ENCODE measurements at regions not wholly inside any gene's neighbourhood (a gene's known extent, or its start where the extent isn't known, plus 50 kb on each side); places are given as distances from the start of the nearest gene placed in this dataset.

- no peak for TF ChIP-seq ZFX (IDR thresholded peaks at IDR 0.05)
- TF ChIP-seq, protein P1, sequence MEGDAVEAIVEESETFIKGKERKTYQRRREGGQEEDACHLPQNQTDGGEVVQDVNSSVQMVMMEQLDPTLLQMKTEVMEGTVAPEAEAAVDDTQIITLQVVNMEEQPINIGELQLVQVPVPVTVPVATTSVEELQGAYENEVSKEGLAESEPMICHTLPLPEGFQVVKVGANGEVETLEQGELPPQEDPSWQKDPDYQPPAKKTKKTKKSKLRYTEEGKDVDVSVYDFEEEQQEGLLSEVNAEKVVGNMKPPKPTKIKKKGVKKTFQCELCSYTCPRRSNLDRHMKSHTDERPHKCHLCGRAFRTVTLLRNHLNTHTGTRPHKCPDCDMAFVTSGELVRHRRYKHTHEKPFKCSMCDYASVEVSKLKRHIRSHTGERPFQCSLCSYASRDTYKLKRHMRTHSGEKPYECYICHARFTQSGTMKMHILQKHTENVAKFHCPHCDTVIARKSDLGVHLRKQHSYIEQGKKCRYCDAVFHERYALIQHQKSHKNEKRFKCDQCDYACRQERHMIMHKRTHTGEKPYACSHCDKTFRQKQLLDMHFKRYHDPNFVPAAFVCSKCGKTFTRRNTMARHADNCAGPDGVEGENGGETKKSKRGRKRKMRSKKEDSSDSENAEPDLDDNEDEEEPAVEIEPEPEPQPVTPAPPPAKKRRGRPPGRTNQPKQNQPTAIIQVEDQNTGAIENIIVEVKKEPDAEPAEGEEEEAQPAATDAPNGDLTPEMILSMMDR (conservative IDR thresholded peaks at IDR 0.05), result no peak
- no peak overlapping the region for H3K27ac ChIP-seq
These were observed 335.2 kb upstream of the MCTP2 start for GRCh38 chr15:93895976-93896770.

- no peak overlapping the region for H3K27ac ChIP-seq
- TF ChIP-seq, protein P1 (conservative IDR thresholded peaks at IDR 0.05), result no peak
- no peak for TF ChIP-seq ZFX (IDR thresholded peaks at IDR 0.05)
These were observed 336.8 kb upstream of the MCTP2 start for GRCh38 chr15:93894438-93895036.

- no peak for TF ChIP-seq ZFX (IDR thresholded peaks at IDR 0.05)
- TF ChIP-seq, protein P1 (conservative IDR thresholded peaks at IDR 0.05), result no peak
- H3K27ac ChIP-seq, result no peak overlapping the region
These were observed 344.2 kb upstream of the MCTP2 start for GRCh38 chr15:93887151-93887550.

DNA sequence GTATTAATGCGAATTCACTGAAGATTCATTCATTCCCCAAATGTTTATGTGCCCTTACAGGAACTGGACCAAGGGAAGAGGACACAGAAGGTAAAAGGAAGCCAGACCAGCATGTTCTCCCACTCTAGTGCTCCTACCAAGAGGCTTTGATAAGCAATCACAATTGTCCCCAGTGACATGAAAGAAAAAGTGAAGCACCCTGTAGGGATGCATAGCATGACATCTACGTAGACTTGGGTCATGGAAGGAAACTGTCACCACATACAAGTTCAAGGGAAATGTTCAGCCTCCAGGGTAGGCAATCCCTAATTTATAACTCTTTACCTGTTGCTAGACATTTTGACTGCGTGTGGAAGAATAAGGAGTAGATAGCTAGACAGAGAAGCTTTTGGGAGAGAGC is 348.6 kb upstream of the MCTP2 start:
- no peak overlapping the region for H3K27ac ChIP-seq
- TF ChIP-seq ZFX (IDR thresholded peaks at IDR 0.05), result no peak
- TF ChIP-seq, protein P1 (conservative IDR thresholded peaks at IDR 0.05), result no peak

GRCh38 chr15:93882141-93882540 is 349.2 kb upstream of the MCTP2 start:
- no peak overlapping the region for H3K27ac ChIP-seq
- no peak for TF ChIP-seq ZFX (IDR thresholded peaks at IDR 0.05)
- TF ChIP-seq, protein P1 (conservative IDR thresholded peaks at IDR 0.05), result no peak

DNA sequence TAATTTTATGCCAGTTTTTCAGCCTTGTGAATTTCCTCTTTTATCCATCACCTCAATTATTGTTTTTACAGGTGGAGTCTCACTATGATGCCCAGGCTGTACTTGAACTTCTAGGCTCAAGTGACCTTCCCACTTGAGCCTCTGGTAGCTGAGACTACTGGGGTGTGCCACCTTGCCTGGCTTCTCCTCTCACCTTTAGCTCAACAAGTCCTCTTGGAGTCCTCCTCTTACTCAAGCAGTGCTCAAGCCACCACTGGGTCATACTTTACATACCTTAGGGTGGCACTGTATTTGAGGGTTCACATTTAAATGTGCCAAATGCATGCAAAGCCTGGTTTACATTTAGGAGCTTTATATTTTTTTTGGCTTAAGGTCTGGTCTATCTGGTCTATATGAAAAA is 350.1 kb upstream of the MCTP2 start:
- TF ChIP-seq, protein P1 (conservative IDR thresholded peaks at IDR 0.05), result no peak
- TF ChIP-seq ZFX (IDR thresholded peaks at IDR 0.05), result no peak
- no peak overlapping the region for H3K27ac ChIP-seq

GRCh38 chr15:93880358-93880757 is 351.0 kb upstream of the MCTP2 start:
- H3K27ac ChIP-seq, result no peak overlapping the region
- TF ChIP-seq, protein P1 (conservative IDR thresholded peaks at IDR 0.05), result no peak
- no peak for TF ChIP-seq ZFX (IDR thresholded peaks at IDR 0.05)

All from C4-2B (cell line).